Kidney glomerular epithelial cell (primary cell): ENCODE measurements at regions not wholly inside any gene's neighbourhood (a gene's known extent, or its start where the extent isn't known, plus 50 kb on each side); places are given as distances from the start of the nearest gene placed in this dataset.
"Not testable (repeated sequence)": the region's sequence is repeated elsewhere in the genome, so short reads cannot be mapped to it uniquely, and the experiment has no call there.

ENCODE experiments used
- DNase-seq: peaks from one replicate; lab custom pipeline; 2025; lab: John Stamatoyannopoulos, UW

DNA sequence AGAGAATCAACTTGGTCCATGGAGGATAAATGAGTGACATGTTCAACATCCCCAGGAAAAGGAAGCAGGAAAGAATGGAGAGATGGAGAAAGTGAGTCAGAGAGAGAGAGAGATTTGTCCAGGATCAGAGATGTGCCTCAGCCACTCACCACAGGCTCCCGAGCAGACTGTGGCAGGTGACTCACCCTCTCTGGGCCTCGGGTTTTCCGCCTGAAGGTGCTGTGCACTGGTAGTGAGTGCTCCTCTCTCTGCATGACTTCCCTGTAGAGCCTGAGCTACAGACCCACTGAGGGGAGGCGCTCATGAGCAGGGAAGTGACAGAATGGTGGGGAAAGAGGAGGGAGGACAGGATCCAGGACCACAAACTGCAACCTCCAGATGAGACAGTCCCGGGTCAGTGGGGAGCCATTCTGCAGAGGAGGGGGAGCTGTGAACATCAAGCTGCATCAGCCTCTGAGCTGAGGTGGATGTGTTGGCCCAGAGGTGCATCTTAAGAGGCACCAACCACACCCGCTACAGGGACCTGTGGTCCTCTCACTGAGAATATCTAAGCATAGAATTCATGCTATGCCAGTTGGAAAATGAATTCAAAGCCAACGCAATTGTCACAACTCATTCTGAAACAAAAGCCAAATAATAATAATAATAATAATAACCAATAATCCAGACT is 433.4 kb downstream of the BRD1 start:
- DNase-seq: no peak

GRCh38 chr22:49393526-49393925 is 434.1 kb downstream of the BRD1 start:
- DNase-seq: no peak

- no peak for DNase-seq
These were observed 434.7 kb downstream of the BRD1 start for GRCh38 chr22:49392841-49393510.

- DNase-seq: no peak
These were observed 435.4 kb downstream of the BRD1 start for GRCh38 chr22:49392247-49392646.

DNA sequence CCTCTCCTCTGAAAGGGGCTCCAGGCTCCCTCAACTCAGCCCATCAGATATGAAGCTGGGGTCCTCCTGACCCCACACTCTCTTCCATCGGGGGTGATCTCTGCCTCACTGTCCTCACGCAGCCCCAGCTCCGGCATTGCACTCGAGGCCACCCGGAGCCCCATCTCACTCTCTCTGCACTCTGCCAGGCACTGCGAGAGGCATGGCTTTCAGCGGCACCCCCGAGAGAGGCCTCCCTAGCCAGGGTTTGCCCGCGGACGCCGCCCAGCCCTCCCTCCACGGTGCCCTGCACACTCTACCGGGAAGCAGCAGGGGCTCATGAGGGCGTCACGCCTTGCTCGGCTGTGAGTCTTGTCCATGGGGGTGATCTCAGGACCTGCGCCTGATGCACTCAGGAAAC is 436.2 kb downstream of the BRD1 start:
- no peak for DNase-seq

DNA sequence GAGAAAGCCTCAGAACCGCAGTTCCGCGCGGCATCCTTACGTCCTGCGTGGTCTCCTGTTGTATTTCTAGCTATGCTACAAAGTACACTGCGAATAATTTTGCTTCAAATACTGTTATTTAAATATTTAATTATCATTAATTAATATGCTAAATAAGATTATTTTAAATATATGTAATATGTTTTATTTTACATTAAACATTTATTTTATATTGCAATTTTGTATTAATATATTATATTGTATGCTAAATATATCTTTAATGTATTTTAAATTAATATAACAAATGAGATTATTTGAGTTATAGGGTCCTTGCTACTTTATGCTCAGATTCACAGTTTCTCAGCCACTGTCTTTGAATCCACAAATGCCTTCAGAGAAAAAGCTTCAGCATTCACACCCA is 436.7 kb downstream of the BRD1 start:
- DNase-seq: no peak

DNA sequence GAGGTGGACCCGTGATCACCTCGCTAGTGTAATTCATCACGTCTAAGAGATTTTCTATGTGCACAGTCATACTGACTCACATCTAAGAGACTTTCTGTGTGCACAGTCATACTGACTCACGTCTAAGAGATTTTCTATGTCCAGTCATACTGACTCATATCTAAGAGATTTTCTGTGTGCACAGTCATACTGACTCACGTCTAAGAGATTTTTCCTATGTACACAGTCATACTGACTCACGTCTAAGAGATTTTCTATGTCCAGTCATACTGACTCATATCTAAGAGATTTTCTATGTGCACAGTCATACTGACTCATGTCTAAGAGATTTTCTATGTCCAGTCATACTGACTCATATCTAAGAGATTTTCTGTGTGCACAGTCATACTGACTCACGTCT is 443.8 kb downstream of the BRD1 start:
- not testable (repeated sequence) for DNase-seq

DNA sequence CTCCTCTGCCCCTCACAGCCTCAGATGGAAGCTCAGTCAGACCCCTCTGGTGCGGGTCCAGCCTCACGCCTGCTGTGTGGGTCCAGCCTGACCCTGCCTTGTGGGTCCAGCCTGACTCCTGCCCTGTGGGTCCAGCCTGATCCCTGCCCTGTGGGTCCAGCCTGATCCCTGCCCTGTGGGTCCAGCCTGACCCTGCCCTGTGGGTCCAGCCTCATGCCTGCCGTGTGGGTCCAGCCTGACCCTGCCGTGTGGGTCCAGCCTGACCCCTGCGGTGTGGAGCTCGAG is 445.3 kb downstream of the BRD1 start:
- no peak for DNase-seq

GRCh38 chr22:49381595-49382450 is 445.9 kb downstream of the BRD1 start:
- DNase-seq: no peak

DNA sequence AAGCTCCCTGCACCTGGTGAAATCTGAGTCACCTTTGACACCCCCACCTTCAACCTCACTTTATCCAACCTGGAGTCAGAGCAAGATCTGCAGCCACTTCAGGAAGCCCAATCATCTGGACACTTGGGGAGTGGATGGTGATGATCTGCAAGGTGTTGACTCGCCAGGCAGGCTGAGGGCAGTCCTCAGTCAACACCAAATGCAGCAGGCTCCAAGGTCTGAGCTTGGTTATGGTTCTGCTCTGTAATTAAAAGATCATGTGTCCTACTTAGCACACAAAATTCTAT is 446.9 kb downstream of the BRD1 start:
- DNase-seq: no peak

DNA sequence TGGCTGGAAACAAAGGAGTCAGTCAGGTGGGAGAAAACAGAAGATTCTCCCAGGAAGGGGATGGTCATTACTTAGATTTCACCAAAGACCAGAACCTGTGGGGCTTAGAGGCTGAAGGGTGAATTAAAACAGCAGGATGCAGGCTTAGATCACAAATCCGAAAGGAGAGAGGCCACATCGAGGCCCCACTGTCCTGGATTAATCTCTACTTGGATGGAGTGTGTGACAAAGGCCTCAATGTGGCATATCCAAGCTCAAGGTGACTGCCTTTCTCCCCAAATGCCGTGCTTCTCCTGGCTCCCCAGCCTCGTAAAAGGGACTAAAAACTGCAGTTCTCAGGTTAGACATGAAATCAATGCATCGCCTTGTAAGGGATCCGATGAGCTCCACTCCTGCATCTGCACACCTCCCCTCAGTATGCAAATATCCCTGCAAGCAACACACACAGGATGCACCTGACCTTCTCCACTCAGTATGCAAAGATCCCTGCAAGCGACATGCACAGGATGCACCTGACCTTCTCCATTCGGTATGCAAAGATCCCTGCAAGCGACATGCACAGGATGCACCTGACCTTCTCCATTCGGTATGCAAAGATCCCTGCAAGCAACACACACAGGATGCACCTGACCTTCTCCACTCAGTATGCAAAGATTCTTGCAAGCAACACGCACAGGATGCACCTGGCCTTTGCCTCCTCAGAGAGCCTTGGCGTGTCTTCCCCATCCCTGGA is 447.4 kb downstream of the BRD1 start:
- DNase-seq: no peak

DNA sequence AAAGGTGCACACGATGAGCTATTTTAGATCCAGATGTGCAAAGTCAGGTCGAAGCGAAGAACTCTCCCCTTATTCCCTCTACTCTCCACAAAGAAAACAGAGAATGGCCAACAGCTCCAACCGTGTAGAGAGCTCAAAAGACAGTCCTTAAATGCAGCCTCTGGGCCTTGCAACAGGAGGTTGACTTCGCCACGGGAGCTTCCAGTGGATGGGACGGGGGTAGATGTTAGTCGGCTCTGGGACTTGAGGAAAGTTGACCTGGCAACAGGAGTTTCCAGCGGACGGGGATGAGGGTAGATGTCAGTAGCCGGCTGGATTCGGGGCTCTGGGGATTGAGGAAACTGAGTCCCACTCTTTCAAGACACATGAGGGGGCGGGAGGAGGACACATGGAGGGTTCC is 450.4 kb downstream of the BRD1 start:
- DNase-seq: no peak

GRCh38 chr22:49373801-49374226 is 453.9 kb downstream of the BRD1 start:
- DNase-seq: no peak

DNA sequence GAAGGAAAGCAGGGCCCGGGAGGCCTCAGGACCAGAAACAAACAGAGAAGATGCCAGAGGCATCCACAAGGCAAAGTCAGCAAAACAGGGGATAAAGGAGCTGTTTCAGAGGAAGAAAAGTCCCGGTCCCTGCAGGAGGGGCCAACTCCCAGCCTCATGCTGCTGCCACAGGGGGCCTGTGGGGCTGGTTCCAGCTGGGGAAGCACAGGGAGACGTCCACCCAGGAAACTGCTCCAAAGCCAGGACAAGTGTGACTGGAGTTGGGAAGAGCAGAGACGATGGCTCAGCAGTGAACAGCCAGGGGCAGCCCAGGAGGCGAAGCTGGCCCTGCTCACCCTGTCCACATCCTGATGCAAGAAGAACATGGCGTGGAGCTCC is 454.4 kb downstream of the BRD1 start:
- no peak for DNase-seq

DNA sequence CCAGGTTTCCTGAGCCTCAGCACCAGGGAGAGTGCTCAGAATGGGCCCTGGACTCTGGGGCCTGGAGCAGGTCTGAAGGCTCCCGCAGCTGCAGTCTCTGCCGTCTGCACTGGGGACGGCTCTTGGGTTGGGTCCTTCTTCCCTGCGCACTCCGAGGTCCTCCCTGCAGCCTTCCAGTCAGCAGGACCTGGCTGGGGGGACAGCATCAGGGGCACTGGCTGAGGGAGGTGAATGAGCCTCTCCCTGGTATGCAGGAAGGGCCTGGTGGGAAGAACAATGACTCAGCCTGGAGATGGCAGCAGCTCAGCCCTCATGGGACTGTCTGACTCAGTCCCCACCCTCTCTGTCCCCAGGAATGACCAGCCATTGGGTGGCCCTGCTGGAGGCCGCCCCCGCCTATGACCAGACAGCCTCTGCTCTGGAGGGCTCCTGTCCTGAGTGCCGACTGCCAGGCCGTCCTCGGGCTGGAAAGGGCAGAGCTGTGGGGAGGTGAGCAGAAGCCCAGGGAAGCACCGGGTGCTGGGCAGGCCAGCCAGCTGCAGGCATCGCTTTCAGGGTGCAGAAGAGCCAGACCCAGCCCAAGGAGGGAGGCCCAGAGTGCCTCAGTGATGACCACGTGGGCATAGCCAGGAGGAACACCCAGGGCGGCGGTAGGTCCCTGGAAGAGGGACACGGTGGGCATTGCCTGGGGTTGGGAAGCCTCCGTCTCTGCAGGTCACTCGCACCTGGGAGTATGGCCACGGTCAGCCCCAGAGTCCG is 455.0 kb downstream of the BRD1 start:
- DNase-seq: no peak

DNA sequence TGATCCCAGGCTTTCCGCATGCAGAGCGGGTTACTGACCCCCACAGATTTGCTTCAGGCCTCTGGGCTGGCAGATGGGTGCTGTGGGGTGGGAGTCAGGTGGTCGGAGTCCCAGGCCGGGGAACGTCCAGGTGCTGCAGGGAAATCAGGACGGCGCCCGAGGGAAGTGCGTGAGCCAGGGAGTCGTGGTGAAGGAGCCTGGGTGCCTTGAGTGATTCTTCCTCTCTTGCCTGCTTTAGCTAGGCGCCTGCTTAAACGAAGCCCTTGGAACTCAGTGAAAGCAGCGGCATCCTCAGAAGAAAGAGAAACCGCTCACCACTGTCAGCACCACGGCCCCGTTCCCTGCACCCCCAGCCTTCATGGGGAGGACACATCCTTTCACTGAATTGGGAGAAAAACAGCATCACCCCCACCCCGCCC is 455.6 kb downstream of the BRD1 start:
- no peak for DNase-seq

- no peak for DNase-seq
These were observed 456.2 kb downstream of the BRD1 start for GRCh38 chr22:49371325-49372110.

DNA sequence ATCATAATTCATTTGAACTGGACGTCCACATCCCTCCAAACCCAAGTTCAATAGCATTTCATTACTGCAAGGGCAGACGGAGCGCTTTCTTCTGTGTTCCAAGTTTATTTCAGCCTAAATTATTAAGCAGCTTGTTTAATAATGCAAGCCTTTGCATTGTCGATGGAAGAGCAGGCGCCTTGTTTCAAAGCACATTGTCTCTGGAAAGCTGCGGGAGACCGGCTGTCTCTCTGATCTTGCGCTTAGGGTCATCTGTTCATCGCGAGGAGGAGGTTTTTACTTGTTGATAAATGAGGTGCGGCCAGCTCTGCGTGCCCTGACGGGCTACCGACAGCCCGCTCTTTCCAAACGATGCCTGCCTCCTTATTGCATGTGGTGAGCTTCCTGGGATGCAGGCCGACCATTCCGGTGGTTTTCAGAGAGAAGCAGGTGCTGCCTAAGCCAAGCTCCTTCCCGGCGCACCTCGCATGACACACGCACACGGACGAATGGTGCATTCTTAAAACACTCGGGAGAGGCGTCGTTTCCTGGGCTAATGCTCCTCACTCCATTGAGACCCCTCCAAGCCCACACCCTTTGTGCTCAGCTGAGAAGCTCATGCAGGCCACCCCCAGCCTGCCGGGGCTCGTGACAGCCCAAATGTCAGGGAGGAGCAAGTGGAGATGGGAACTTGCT is 456.9 kb downstream of the BRD1 start:
- DNase-seq: no peak

DNA sequence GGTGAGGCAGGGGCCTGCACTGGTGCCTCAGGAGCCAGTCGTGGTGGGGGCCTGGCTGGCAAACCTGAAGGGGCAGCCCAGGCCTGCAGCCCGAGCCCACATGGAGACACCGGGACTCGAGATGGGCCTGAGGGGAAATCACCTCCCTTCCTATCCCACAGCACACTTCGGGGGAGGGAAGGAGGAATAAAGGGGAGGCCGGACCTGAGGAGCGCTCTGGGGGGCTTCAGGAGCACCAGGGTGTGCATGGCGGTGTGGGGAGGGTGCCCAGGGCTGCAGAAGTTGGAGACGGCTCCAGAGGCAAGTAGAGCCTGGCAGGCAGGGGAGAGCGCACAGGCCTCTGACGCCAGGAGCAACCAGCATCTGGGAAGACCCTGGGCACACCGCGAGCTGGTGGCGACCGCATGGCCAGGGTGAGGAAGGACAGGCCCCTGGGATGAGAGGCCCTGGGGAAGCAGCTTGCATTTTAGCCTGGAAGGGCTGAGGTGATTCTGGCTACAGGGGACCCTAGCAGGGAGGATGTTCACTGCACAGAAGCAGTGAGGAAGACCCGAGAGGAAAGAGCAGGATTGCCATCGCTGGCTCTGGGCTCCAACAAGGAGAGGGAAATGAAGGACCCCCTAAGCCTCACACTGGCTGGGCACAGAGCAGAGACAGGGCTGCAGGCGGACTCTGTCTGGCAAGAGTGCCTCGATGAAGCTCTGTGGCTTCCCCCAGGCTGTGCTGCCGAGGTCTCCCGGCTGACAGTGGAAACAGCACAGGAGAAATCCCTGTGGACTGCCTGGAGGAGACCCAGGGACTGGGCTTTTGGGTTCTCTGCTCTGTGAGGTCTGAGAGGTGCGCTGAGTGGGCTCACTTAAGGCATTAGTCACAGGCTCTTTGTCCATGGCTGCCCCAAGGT is 457.7 kb downstream of the BRD1 start:
- DNase-seq: no peak
